Naive thymus-derived CD4-positive, alpha-beta T cell (primary cell): ENCODE measurements at regions not wholly inside any gene's neighbourhood (a gene's known extent, or its start where the extent isn't known, plus 50 kb on each side); places are given as distances from the start of the nearest gene placed in this dataset.

ENCODE experiments used
- ATAC-seq: fragments of 150-1000 bp; cut with Tn5 transposase; 2 replicates; pipeline ENCODE4 v1.10.0; 2021; ENCODE audit warnings: mild to moderate bottlenecking, moderate library complexity
- CTCF ChIA-PET: fragments of 350-600 bp; sonication (Branson Sonifier 250); formaldehyde crosslinking; loops from one replicate; lab custom pipeline; 2021; ENCODE audit warnings: antibody characterized with exemption; lab: Charles Lee
- POLR2A ChIA-PET: fragments of 350-600 bp; sonication (Branson Sonifier 250); formaldehyde crosslinking; loops from one replicate; lab custom pipeline; 2021; ENCODE audit warnings: antibody characterized with exemption, inconsistent platforms; lab: Charles Lee
- DNase-seq, 9 donors: peaks; one replicate each; pipeline versions ENCODE4 v3.0.0 to v3.0.0-alpha.2; 2020 to 2022; ENCODE audit warnings: mixed read lengths in 1 of 9
- H3K27ac ChIP-seq: one replicate; pipeline ENCODE4 v1.7.0; 2013; ENCODE audit warnings: mild to moderate bottlenecking, low read depth, low read length, moderate library complexity
- H3K27me3 ChIP-seq, 2 donors: one replicate each; pipeline ENCODE4 v1.7.0; 2013; ENCODE audit warnings: low read length in 2 of 2, mild to moderate bottlenecking in 2 of 2, moderate library complexity in 2 of 2; ENCODE audit not compliant: control insufficient read depth in 2 of 2, insufficient read depth in 2 of 2
- H3K36me3 ChIP-seq, 3 experiments: 1 replicate in 2 of 3; 2 replicates in 1 of 3; pipeline ENCODE4 v1.7.0; 2013; ENCODE audit warnings: low read length in 3 of 3, mild to moderate bottlenecking in 3 of 3, moderate library complexity in 1 of 3; ENCODE audit not compliant: insufficient read depth in 3 of 3, control insufficient read depth in 2 of 3
- H3K4me1 ChIP-seq, 2 donors: one replicate each; pipeline ENCODE4 v1.7.0; 2013; ENCODE audit warnings: low read length in 2 of 2, mild to moderate bottlenecking in 2 of 2, moderate library complexity in 1 of 2; ENCODE audit not compliant: control insufficient read depth in 2 of 2, insufficient read depth in 2 of 2
- H3K4me3 ChIP-seq: 2 replicates; pipeline ENCODE4 v1.7.0; 2013; ENCODE audit warnings: mild to moderate bottlenecking, low read length
- H3K9me3 ChIP-seq, 3 experiments: 1 replicate in 2 of 3; 2 replicates in 1 of 3; pipeline ENCODE4 v1.7.0; 2013; ENCODE audit warnings: low read length in 3 of 3; ENCODE audit not compliant: control insufficient read depth in 2 of 3
- H3K27ac Mint-ChIP-seq, 9 donors: one replicate each; pipeline ENCODE4 v1.8.0; 2020 to 2022; ENCODE audit warnings: mixed read lengths in 9 of 9, mild to moderate bottlenecking in 8 of 9, moderate library complexity in 5 of 9, inconsistent platforms in 2 of 9
- H3K27me3 Mint-ChIP-seq, 5 donors: one replicate each; pipeline ENCODE4 v1.8.0; 2021 to 2022; ENCODE audit warnings: mixed read lengths in 5 of 5, mild to moderate bottlenecking in 1 of 5
- H3K36me3 Mint-ChIP-seq, 5 donors: one replicate each; pipeline ENCODE4 v1.8.0; 2020 to 2022; ENCODE audit warnings: mixed read lengths in 5 of 5, mild to moderate bottlenecking in 3 of 5, inconsistent platforms in 1 of 5
- H3K4me1 Mint-ChIP-seq, 7 donors: one replicate each; pipeline ENCODE4 v1.8.0; 2020 to 2022; ENCODE audit warnings: mixed read lengths in 7 of 7, mild to moderate bottlenecking in 3 of 7, inconsistent platforms in 1 of 7
- H3K4me3 Mint-ChIP-seq, 10 donors: one replicate each; pipeline ENCODE4 v1.8.0; 2020 to 2022; ENCODE audit warnings: mild to moderate bottlenecking in 10 of 10, mixed read lengths in 10 of 10, moderate library complexity in 6 of 10, inconsistent platforms in 2 of 10
- H3K9me3 Mint-ChIP-seq, 11 donors: one replicate each; pipeline ENCODE4 v1.8.0; 2020 to 2022; ENCODE audit warnings: mixed read lengths in 11 of 11, mild to moderate bottlenecking in 4 of 11, inconsistent platforms in 1 of 11, moderate library complexity in 1 of 11
- intact Hi-C, 2 donors: fragments of 100-400 bp; cut with micrococcal nuclease; formaldehyde crosslinking; loops; one replicate each; pipeline ENCODE4 v1.15.1; 2023

- H3K9me3 Mint-ChIP-seq = peaks cover 0 to 1% (median 0%) of the 10 kb centered on the region in 11 donors
- ChIA-PET CTCF (no interaction called here), POLR2A (no interaction called here)
- H3K27ac ChIP-seq = no peak overlapping the region
- DNase-seq (no peak), ATAC-seq (no peak)
- H3K4me3 ChIP-seq = no peak overlapping the region
- peaks cover 0 to 23% (median 21%) of the 10 kb centered on the region in 5 donors for H3K27me3 Mint-ChIP-seq
- H3K4me1 ChIP-seq = no peaks in the 10 kb centered on the region
- intact Hi-C loops = no loop called here
- no peaks in the 10 kb centered on the region for H3K36me3 ChIP-seq
- no peaks in the 10 kb centered on the region for H3K27me3 ChIP-seq
- H3K4me3 Mint-ChIP-seq = no peak overlapping the region
- H3K4me1 Mint-ChIP-seq = peaks cover 0 to 3% (median 0%) of the 10 kb centered on the region in 7 donors
- no peaks in the 10 kb centered on the region for H3K9me3 ChIP-seq
- H3K36me3 Mint-ChIP-seq = no peaks in the 10 kb centered on the region
- no peak overlapping the region for H3K27ac Mint-ChIP-seq
These were observed 598.6 kb downstream of the BUD13 start for GRCh38 chr11:116173941-116174911.

- POLR2A ChIA-PET = no interaction called here
- Histone ChIP-seq H3K36me3 (no peaks in the 10 kb centered on the region), H3K27me3 (no peaks in the 10 kb centered on the region), H3K4me3 (no peak overlapping the region), H3K9me3 (no peaks in the 10 kb centered on the region), H3K4me1 (no peaks in the 10 kb centered on the region), H3K27ac (no peak overlapping the region)
- Mint-ChIP-seq H3K27ac (no peak overlapping the region), H3K4me1 (peaks cover 0 to 3% (median 0%) of the 10 kb centered on the region in 7 donors), H3K27me3 (peaks cover 0 to 30% (median 19%) of the 10 kb centered on the region in 5 donors), H3K36me3 (no peaks in the 10 kb centered on the region), H3K9me3 (peaks cover 0 to 4% (median 0%) of the 10 kb centered on the region in 11 donors), H3K4me3 (no peak overlapping the region)
- CTCF ChIA-PET = no interaction called here
- intact Hi-C loops = no loop called here
- DNase-seq (no peak), ATAC-seq (no peak)
These were observed 599.3 kb downstream of the BUD13 start for GRCh38 chr11:116173506-116173905.

GRCh38 chr11:116172851-116173250 is 599.9 kb downstream of the BUD13 start:
- H3K27ac ChIP-seq = no peak overlapping the region
- H3K36me3 ChIP-seq = no peaks in the 10 kb centered on the region
- ATAC-seq = no peak
- H3K4me3 ChIP-seq = no peak overlapping the region
- no peak overlapping the region for H3K4me3 Mint-ChIP-seq
- peaks cover 0 to 3% (median 0%) of the 10 kb centered on the region in 7 donors for H3K4me1 Mint-ChIP-seq
- H3K27ac Mint-ChIP-seq = no peak overlapping the region
- H3K9me3 Mint-ChIP-seq = peaks cover 0 to 7% (median 0%) of the 10 kb centered on the region in 11 donors
- peaks cover 0 to 30% (median 18%) of the 10 kb centered on the region in 5 donors for H3K27me3 Mint-ChIP-seq
- H3K36me3 Mint-ChIP-seq = no peaks in the 10 kb centered on the region
- intact Hi-C loops = no loop called here
- H3K9me3 ChIP-seq = no peaks in the 10 kb centered on the region
- ChIA-PET POLR2A (no interaction called here), CTCF (no interaction called here)
- H3K4me1 ChIP-seq = no peaks in the 10 kb centered on the region
- DNase-seq = no peak
- no peaks in the 10 kb centered on the region for H3K27me3 ChIP-seq

GRCh38 chr11:116172156-116172555 is 600.6 kb downstream of the BUD13 start:
- H3K36me3 ChIP-seq = no peaks in the 10 kb centered on the region
- H3K27ac ChIP-seq = no peak overlapping the region
- Mint-ChIP-seq H3K27ac (no peak overlapping the region), H3K27me3 (peaks cover 0 to 28% (median 18%) of the 10 kb centered on the region in 5 donors), H3K4me1 (peaks cover 0 to 3% (median 0%) of the 10 kb centered on the region in 7 donors), H3K9me3 (peaks cover 0 to 7% (median 0%) of the 10 kb centered on the region in 11 donors), H3K4me3 (no peak overlapping the region), H3K36me3 (no peaks in the 10 kb centered on the region)
- ChIA-PET CTCF (no interaction called here), POLR2A (no interaction called here)
- ATAC-seq = no peak
- intact Hi-C loops = no loop called here
- no peaks in the 10 kb centered on the region for H3K4me1 ChIP-seq
- H3K9me3 ChIP-seq = no peaks in the 10 kb centered on the region
- no peak overlapping the region for H3K4me3 ChIP-seq
- H3K27me3 ChIP-seq = no peaks in the 10 kb centered on the region
- no peak for DNase-seq

GRCh38 chr11:116171271-116172140 is 601.3 kb downstream of the BUD13 start:
- Histone ChIP-seq H3K27ac (no peak overlapping the region), H3K9me3 (no peaks in the 10 kb centered on the region), H3K36me3 (no peaks in the 10 kb centered on the region), H3K27me3 (no peaks in the 10 kb centered on the region), H3K4me1 (no peaks in the 10 kb centered on the region), H3K4me3 (no peak overlapping the region)
- no peak overlapping the region for H3K27ac Mint-ChIP-seq
- peaks cover 0 to 28% (median 16%) of the 10 kb centered on the region in 5 donors for H3K27me3 Mint-ChIP-seq
- peaks cover 0 to 7% (median 0%) of the 10 kb centered on the region in 11 donors for H3K9me3 Mint-ChIP-seq
- peaks cover 0 to 2% (median 0%) of the 10 kb centered on the region in 7 donors for H3K4me1 Mint-ChIP-seq
- DNase-seq (no peak), ATAC-seq (no peak)
- intact Hi-C loops = no loop called here
- ChIA-PET CTCF (no interaction called here), POLR2A (no interaction called here)
- no peaks in the 10 kb centered on the region for H3K36me3 Mint-ChIP-seq
- no peak overlapping the region for H3K4me3 Mint-ChIP-seq

- Histone ChIP-seq H3K36me3 (no peaks in the 10 kb centered on the region), H3K27me3 (no peaks in the 10 kb centered on the region), H3K27ac (no peak overlapping the region), H3K9me3 (no peaks in the 10 kb centered on the region), H3K4me3 (no peak overlapping the region), H3K4me1 (no peaks in the 10 kb centered on the region)
- ChIA-PET CTCF (no interaction called here), POLR2A (no interaction called here)
- intact Hi-C loops = no loop called here
- no peaks in the 10 kb centered on the region for H3K36me3 Mint-ChIP-seq
- no peaks in the 10 kb centered on the region for H3K4me1 Mint-ChIP-seq
- peaks cover 0 to 32% (median 15%) of the 10 kb centered on the region in 5 donors for H3K27me3 Mint-ChIP-seq
- peaks cover 0 to 7% (median 0%) of the 10 kb centered on the region in 11 donors for H3K9me3 Mint-ChIP-seq
- H3K4me3 Mint-ChIP-seq = no peak overlapping the region
- DNase-seq (no peak), ATAC-seq (no peak)
- H3K27ac Mint-ChIP-seq = no peak overlapping the region
These were observed 602.2 kb downstream of the BUD13 start for GRCh38 chr11:116170526-116171120.
